NCI-H2227 (cell line): ENCODE measurements at regions not wholly inside any gene's neighbourhood (a gene's known extent, or its start where the extent isn't known, plus 50 kb on each side); places are given as distances from the start of the nearest gene placed in this dataset.

ENCODE experiments used
- DNase-seq: peaks from one replicate; lab custom pipeline; 2025; ENCODE audit not compliant: unreplicated experiment; lab: John Stamatoyannopoulos, UW

DNA sequence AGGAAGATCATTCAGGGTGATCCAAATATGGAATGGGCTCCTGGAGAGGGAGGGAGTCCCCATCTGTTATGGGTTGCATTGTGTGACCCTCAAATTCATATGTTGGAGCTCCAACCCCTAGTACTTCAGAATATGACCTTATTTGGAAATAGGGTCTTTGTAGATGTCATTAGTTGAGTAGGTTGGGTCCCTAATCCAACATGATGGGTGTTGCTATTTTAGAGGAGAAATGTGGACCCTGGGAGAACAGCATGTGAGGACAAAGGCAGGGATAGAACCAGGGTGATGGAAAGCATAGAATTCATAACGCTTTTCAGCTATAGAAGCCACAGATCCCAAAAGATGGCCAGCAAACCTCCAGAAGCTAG lies 91.5 kb upstream of the SMNDC1 start:
- no peak for DNase-seq

DNA sequence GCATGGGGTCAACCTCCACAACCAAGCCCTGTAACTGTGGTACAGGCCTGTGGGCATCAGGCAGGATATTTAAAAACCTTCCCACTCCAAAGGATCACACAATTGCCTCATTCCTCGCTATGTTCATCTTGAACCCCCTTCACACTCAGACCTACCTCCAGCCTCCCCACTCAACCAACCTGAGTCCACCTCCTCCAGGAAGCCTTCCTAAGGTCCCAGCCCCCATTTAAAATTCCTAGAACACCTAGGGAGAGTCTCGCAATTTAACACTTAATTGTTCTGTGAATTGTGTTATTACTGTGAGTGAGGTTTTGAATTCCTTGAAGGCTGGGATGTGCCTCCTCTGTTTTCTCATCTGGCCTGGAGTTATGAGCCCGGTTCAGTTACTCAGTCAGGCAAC lies 93.1 kb upstream of the SMNDC1 start:
- no peak for DNase-seq

- peak; percentile 19 for DNase-seq
Observed at GRCh38 chr10:110398419-110399105, 93.8 kb upstream of the SMNDC1 start.

DNA sequence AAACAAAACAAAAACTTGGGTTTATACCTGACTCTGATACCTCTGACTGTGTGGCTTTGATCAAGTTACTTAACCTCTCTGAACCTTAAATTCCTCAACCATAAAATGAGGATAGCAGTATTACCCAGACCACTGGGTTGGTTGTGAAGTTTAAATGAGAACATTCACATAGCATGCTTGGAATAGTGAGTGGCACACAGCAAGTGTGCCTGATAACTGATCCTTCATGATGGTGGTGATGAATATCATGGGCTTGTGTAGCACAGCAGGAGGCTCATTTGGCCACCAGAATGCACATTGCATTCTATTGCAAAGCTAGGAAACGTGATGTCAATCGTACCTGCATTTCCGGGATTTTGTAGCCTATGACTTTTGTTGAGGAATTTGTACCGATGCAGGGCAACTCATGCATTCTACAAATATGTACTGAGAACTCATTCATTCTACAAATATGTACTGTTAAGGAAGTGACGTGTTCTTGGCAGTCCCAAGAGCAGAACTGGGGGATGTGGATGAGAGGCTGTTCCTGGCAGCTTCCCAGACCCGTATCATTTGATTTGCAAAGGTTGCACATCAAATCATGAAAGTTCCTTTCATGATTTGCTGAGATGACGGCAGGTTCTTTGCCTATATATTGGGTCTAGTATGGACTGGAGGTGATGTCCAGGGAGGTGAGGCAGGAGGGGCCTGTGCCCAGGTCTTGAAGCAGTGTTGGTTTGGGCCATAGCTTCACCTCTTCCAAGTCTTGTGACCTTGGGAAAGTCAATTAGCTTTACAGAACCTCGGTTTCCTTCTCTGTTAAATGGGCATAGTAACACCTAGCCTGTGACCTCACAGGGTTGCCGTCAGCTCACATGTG lies 94.6 kb upstream of the SMNDC1 start:
- DNase-seq = no peak

DNA sequence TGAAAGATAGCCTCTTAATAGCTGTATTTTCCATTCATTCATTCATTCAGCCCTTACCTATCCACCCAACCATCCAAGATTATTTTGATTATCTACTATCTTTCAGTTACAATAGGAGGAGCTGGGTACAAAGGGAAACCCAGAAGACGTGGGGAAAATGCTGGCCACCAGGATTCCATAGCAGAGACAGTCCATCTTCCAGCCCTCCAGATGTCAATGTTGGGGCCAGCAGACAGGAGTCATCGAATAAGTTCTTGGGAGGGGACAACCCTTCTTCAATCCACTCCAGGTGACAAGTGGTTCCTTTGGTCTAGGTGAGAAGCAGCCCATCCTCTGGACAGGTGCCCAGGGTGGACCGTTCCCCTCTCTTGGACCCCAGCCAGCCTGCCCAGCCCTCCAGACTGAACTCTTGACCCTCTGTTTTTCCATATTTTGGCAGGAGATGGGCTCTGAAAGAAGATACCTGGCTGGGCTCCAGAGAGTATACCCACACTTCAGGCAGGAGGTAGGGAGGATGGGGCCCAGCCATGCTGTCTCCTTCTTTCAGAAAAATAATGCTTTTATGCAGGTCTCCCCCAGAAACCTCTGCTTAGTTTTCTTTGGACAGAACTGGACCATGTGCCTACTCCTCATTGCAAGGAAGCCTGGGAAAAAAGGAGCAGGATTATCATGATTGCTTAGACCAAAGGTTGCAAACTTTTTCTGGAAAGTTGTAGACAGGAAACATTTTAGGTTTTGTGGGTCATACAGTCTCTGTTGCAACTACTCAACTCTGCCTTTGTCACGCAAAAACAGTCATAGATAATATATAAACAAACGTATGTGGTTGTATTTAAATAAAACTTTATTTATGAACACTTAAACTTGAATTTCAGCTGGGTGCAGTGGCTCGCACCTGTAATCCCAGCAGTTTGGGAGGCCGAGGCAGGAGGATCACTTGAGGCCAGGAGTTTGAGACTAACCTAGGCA lies 95.5 kb upstream of the SMNDC1 start:
- DNase-seq = no peak

DNA sequence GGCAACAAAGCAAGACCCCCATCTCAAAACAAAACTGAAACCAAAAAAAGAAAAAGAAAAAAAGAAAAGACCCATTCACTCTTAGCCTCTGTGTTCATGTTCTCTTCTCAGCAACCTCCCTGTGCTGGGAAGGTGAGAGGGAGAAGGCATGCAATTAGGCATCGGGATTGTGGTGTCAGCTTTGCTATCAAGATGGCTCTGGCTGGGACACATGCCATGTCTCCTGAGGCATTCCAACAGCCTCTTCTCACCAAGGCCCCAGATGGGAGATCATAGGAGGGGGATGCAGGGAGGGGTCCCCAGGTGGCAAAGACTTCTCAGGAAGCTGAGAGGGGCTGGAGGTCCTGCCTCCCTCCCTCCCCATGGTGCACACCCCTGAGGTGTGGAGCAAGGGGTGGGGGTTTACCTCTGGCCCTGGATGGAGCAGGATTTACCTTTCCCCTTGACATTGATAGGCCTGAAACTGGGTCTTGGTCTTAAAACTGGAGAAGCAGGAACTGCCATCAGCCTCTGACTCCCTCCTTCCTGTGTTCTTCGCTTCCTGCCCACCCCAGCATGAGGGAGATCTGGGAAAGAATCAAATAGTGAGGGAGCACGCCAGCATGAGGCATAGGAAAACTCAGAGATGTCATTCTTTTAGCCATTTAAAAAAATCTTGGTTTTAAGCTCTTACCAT lies 96.2 kb upstream of the DUSP5 start:
- no peak for DNase-seq

- DNase-seq = no peak
Observed at GRCh38 chr10:110402077-110402416, 95.7 kb upstream of the DUSP5 start.

GRCh38 chr10:110403593-110403992 lies 94.1 kb upstream of the DUSP5 start:
- DNase-seq = no peak

- no peak for DNase-seq
Observed at GRCh38 chr10:110404413-110404812, 93.3 kb upstream of the DUSP5 start.

GRCh38 chr10:110404825-110405224 lies 92.9 kb upstream of the DUSP5 start:
- DNase-seq = no peak

GRCh38 chr10:110405380-110405779 lies 92.3 kb upstream of the DUSP5 start:
- no peak for DNase-seq

DNA sequence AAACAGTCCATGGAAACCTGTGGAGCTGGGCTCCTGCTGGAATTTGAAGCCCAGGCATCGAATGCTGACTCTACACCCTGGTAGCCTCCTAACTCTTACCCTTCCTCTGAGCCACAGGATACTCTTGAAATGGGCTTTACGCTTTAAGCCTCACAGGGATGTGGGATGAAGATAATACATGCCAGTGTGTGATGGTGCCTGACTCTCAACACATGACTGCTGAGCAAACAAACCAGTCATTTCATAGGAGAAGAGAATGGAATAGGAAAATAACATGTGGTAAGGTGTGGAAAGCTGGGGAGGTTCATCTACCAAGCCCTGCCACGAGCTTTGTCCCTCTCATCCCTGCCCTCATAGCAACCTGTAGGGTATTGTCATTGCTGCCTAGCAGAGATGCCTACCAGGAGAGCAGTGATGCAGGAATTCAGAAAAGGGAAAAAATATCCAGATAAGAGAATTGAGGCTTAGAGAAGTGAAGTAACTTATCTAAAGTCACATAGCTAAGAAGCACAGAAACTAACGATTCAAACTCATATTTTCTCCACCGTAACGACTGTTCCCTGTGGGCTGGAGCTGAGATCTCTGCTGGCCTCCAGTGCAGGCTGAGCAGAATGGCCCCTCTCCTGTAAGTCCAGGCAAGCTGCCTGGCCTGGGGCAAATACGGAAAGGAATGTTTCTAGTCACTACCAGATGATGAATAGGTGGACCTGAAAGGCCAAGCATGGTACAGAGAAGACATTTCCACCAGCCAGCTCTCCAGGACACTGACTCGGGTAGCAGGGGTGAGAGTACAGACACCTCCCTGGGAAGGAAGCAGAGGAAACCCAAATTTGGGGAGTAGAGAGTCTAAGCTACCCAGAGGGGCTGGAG lies 90.2 kb upstream of the DUSP5 start:
- DNase-seq = no peak

- DNase-seq = no peak
Observed at GRCh38 chr10:110408203-110408871, 89.4 kb upstream of the DUSP5 start.

- DNase-seq = no peak
Observed at GRCh38 chr10:110408943-110409342, 88.8 kb upstream of the DUSP5 start.

DNA sequence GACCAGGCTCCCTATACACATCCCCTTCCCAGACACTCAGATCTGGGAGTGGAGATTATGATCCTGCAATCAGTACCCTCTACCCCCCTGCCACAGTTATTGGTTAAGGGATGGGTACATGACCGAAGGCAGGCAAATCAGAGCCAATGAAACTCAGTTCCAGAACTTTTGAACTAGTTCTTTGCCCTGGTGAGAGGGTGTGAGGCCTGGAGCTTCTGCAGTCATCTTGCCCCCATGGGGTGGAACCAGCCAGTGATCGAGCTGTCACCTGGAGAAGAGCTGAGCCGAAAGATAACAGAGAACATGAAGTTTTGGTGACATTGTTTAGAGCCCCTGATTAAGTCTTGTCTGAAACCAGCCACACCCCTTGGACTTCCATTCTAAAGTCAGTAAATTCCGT lies 88.2 kb upstream of the DUSP5 start:
- no peak for DNase-seq

GRCh38 chr10:110409926-110410325 lies 87.8 kb upstream of the DUSP5 start:
- DNase-seq = no peak

DNA sequence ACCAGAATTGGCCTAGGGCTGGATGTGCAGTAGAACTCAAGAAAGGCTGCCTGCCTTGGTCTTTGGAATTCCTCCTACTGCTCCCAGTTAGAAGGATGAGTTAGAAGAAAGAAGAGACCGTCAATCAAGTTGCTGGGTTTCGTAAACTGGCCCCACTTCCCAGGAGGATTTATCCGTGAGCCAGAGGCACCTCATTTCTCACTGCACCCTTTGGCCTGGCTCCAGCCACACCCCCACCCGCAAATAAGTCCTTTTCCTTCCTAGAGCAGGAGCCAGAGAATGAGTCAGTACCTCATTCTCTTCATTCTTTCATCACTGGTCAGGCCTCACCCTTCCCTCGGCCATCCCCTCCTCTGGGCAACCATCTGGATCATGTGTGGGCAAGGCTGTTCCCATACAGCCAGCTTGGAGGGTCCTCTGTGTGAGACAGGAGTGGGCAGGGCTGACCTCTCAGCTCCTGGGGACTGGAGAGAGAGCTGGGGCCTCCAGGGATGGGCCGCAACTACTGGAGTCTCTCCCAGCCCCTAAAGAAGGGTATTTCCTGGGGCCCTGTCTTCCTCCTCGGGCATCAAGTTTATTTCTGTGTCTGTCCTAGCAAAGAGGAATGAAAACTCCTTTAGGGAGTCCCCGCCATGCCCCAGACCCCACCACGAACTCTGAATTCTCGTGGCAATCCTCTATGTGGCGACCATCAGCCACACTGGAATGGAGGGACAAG lies 87.2 kb upstream of the DUSP5 start:
- DNase-seq = no peak

GRCh38 chr10:110411047-110411410 lies 86.7 kb upstream of the DUSP5 start:
- DNase-seq = no peak
